Bone marrow (tissue), 2 donors: ENCODE measurements at regions not wholly inside any gene's neighbourhood (a gene's known extent, or its start where the extent isn't known, plus 50 kb on each side); places are given as distances from the start of the nearest gene placed in this dataset.

Experiments used
- DNase-seq, 2 donors: peaks; one replicate each; lab custom pipeline; 2025; lab: John Stamatoyannopoulos, UW

- no peak for DNase-seq
These were observed 646.4 kb downstream of the CDY2B start for GRCh38 chrY:17233435-17234109.

GRCh38 chrY:17231994-17232393 is 648.0 kb downstream of the CDY2B start:
- no peak for DNase-seq

GRCh38 chrY:17223502-17223901 is 656.5 kb downstream of the CDY2B start:
- DNase-seq = no peak

- DNase-seq = no peak
These were observed 677.6 kb downstream of the CDY2B start for GRCh38 chrY:17202395-17202794.

GRCh38 chrY:17184299-17184698 is 695.7 kb downstream of the CDY2B start:
- DNase-seq = no peak

GRCh38 chrY:17166881-17167280 is 713.1 kb downstream of the CDY2B start:
- no peak for DNase-seq

- no peak for DNase-seq
These were observed 757.9 kb downstream of the CDY2B start for GRCh38 chrY:17122166-17122565.

GRCh38 chrY:17085303-17085702 is 794.7 kb downstream of the CDY2B start:
- peak in 1 of 2 donors; percentile 26 for DNase-seq

- no peak for DNase-seq
These were observed 800.1 kb downstream of the CDY2B start for GRCh38 chrY:17079887-17080286.

- no peak for DNase-seq
These were observed 812.7 kb downstream of the CDY2B start for GRCh38 chrY:17067307-17067706.

GRCh38 chrY:17053041-17053440 is 827.0 kb downstream of the CDY2B start:
- DNase-seq = no peak

GRCh38 chrY:17050374-17050773 is 829.6 kb downstream of the CDY2B start:
- DNase-seq = no peak

GRCh38 chrY:17045124-17045523 is 834.9 kb downstream of the CDY2B start:
- no peak for DNase-seq

GRCh38 chrY:17044723-17045122 is 835.3 kb downstream of the CDY2B start:
- DNase-seq = no peak

GRCh38 chrY:17044272-17044671 is 835.7 kb downstream of the CDY2B start:
- DNase-seq = peak in 1 of 2 donors; percentile 0

GRCh38 chrY:17038439-17038838 is 841.6 kb downstream of the CDY2B start:
- no peak for DNase-seq

- DNase-seq = no peak
These were observed 861.9 kb downstream of the CDY2B start for GRCh38 chrY:17018126-17018525.

GRCh38 chrY:16993551-16993950 is 886.5 kb downstream of the CDY2B start:
- no peak for DNase-seq

- no peak for DNase-seq
These were observed 898.2 kb downstream of the CDY2B start for GRCh38 chrY:16981776-16982175.

GRCh38 chrY:16959071-16959470 is 920.9 kb downstream of the CDY2B start:
- no peak for DNase-seq

GRCh38 chrY:16947221-16947620 is 932.8 kb downstream of the CDY2B start:
- no peak for DNase-seq
